GM03348 (cell line): ENCODE measurements at regions not wholly inside any gene's neighbourhood (a gene's known extent, or its start where the extent isn't known, plus 50 kb on each side); places are given as distances from the start of the nearest gene placed in this dataset.
"Not testable (repeated sequence)": the region's sequence is repeated elsewhere in the genome, so short reads cannot be mapped to it uniquely, and the experiment has no call there.

Source experiments
- DNase-seq: peaks from one replicate; pipeline ENCODE4 v3.0.0; 2012; ENCODE audit warnings: low spot score

DNA sequence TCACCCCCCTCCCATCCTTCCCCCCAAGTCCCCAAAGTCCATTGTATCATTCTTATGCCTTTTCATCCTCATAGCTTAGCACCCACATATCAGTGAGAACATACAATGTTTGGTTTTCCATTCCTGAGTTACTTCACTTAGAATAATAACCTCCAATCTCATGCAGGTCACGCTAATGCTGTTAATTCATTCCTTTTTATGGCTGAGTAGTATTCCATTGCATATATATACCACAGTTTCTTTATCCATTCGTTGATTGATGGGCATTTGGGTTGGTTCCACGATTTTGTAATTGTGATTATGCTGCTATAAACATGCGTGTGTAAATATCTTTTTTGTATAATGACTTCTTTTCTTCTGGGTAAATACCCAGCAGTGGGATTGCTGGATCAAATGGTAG, 621.9 kb upstream of the NRP1 start:
- not testable (repeated sequence) for DNase-seq

DNA sequence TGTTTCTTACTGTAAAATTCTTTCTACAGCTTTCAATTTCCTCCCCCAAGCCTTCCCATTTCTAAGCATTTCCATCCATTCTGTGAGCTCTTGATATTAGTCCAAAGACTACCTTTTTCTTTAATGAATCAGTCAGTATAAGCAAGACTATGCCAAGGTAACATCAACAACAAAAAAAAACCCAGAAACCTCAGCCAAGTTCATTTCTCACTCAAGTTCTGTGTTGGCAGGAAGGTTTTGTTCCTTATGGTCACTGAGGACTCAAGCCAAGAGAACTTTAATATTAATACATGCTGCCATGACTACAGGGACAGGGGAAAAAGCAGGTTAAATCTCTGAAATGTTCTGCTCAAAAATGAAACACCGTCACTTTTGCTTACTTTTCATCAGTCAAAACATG, 621.2 kb upstream of the NRP1 start:
- DNase-seq: no peak

DNA sequence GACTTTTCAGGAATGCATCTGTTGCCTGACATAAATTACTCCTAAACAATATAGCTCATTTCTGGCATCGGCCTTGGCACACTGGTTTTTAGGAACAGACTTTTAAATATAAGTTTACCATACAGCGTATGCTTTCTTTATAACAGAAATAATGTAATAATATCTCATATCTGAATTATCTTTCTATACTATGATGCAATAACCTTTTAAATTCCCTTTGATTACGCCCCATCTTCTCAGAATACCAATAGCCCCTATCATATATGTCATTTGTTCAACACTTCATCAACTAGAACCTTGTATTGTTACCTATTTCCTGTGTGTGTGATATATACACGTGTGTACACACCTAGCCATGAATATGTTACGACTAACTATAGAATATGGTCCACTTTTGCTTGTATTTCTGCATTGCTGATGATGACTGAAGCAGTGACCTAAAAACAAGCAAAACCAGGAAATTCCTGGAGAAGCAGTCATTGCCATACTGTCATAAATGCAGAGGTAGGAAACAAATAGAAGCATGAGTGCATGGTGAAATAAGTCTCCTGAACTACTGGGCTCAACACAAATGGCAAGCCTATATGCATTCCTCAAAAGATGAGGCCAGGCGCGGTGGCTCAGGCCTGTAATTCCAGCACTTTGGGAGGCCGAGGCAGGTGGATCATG, 618.4 kb upstream of the NRP1 start:
- DNase-seq: peak; percentile 17

DNA sequence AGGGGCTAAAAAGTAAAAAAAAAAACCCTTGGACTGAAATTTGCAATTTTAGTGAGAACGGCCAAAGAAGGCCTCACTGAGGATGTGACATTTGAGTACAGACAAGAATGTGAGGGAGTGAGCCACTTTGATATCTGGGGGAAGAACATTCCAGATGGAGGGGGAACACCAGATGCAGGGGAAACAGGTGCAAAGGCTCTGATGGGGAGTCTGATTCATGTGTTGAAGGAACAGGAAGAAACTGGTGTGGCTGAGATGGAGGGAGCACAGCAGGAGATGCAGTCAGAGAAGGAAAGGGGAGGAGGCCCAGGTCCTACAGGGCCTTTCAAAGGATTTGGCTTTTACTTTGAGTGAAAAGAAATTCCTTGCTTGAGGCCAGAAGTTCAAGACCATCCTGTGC, 615.7 kb upstream of the NRP1 start:
- DNase-seq: no peak

DNA sequence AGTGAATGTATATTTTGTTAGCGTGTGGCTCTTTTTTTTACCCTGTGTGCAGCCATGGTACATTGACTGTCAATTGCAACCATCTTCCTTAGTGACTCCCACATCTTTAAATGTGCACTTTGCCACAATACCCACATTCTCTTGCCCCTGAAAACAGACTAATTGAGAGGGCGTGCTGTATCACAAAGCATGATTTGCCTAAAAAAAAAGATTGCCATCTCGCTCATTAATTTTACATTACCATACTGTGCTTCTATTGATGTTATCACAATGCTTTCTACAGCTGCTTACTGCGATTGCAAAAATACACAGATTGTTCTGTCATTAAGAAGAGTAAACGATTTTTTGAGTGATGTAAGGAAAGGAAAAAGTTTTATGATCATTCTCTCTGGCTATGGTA, 613.1 kb upstream of the NRP1 start:
- no peak for DNase-seq

DNA sequence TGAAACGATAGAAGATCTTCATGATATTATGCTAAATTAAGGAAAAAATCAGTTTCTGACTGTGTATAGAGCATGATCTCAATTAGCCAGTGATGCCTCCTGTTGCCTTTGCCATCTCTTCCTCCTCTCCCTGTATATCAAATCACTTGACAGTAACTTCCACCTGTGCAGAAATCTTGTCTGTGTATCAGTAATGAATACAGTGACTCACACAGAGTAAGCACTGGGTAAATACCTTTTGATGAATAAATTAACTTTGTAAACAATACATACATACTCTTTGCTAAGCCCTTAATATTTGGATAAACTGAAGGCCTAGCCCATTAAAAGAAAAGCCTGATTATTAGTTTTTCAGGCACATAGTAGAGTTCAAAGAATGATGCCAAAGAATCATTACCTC, 610.6 kb upstream of the NRP1 start:
- DNase-seq: no peak

GRCh38 chr10:33942508-33942907, 608.0 kb upstream of the NRP1 start:
- no peak for DNase-seq

- DNase-seq: no peak
Measured at GRCh38 chr10:33939892-33940291, 605.4 kb upstream of the NRP1 start.

- DNase-seq: no peak
Measured at GRCh38 chr10:33939410-33939809, 604.9 kb upstream of the NRP1 start.

GRCh38 chr10:33938001-33938400, 603.5 kb upstream of the NRP1 start:
- no peak for DNase-seq

GRCh38 chr10:33937036-33937730, 602.7 kb upstream of the NRP1 start:
- no peak for DNase-seq

DNA sequence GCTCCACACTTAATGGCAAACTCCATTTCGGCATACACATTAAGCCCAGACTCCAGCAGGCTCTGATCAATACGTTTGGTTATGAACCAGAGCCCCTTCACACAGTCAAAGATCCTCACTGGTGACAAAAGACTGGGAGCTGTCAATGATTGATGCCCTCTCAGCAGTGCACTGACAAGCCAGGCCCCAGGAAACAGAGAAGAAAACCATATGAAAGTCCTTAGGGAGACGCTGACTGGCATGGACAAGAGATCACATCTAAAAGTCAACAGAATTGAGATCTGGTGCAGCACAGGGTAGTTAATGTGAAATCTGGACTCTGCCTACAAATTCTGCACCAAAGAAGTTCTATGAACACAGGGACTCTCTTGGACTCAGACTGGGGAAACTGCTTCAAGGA, 600.9 kb upstream of the NRP1 start:
- no peak for DNase-seq

- DNase-seq: no peak
Measured at GRCh38 chr10:33930079-33930478, 595.6 kb upstream of the NRP1 start.

DNA sequence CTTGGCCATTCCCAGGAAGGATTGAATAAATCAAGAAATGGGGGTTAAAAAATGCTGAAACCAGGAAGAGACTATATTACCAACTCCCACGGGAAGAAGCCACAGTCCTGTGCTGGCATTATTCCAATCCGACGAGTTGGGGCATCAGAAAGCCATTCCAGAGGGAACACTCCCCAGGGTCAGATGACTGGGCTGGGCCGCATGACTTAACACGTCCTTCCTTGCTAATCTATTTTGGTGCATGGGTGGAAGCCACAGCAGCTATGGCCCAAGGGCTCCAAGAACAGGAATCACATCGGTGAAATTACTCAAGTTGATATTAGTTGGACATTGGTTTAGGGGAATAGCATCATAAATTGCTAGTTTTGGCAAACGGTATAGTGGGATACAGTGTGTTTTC, 592.9 kb upstream of the NRP1 start:
- no peak for DNase-seq

DNA sequence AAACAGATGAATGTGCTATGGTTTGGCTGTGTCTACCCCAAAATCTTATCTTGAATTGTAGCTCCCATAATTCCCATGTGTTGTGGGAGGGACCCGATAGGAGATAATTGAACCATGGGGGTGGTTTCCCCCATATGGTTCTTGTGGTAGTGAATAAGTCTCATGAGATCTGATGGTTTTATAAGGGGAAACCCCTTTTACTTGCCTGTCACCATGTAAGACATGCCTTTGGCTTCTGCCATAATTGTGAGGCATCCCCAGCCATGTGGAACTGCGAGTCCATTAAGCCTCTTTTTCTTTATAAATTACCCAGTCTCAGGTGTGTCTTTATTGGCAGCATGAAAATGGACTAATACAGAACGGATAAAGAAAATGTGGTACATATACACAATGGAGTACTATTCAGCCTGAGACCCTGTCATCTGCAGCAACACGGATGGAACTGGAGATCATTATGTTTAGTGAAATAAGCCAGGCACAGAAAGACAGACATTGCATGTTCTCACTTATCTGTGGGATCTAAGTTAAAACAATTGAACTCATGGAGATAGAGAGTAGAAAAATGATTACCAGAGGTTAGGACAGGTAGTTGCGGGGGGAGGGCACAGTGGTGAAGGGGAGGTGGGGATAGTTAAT, 587.6 kb upstream of the NRP1 start:
- DNase-seq: no peak

DNA sequence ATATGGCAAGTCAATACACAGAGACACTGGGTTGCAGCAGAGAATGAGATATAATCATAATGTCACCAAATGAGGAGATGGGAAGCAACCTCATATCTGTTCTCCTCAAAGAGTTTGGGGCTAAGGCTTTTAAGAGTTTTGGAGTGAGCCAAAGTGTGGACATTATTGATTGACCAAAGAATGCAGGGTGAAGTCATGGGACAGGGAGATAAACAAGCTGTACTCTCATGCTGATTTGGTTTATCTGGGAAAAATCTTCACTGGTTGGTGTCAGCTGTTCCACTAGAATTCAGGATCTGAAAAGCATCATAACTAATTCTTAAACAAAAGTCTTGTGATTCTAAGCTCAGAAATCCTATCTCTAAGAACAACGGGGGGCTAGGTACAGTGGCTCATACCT, 585.9 kb upstream of the NRP1 start:
- DNase-seq: no peak

- DNase-seq: no peak
Measured at GRCh38 chr10:33919244-33919643, 584.8 kb upstream of the NRP1 start.

DNA sequence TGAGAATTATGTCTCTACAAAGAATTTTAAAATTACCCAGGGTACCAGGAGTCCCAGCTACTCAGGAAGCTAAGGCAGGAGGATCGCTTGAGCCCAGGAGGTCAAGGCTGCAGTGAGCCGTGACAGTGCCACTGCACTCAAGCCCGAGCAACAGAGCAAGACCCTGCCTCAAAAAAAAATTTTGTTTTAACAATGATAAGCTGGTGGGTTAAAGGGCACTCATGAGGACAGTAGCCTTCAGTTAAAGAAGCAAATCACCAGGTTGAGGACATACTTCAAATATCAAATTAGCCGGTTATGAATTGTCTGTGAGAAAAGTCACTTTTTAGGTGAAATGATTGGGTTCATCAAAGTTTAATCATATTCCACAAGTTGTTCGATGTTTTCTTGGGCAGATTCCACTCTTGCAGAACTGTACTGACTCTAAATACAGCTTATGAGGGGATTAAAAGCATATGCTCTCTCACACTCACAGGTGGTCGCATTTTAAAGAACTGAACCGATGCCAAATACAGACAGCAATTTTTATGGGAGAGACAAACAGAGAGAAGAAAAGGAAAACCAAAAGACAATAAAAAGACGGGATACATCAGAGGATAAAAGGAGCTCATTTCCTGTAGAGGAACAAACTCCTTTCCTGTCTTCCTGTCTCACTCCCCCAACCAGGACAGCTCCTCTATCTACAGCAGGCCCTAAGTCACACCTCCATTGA, 582.8 kb upstream of the NRP1 start:
- no peak for DNase-seq

DNA sequence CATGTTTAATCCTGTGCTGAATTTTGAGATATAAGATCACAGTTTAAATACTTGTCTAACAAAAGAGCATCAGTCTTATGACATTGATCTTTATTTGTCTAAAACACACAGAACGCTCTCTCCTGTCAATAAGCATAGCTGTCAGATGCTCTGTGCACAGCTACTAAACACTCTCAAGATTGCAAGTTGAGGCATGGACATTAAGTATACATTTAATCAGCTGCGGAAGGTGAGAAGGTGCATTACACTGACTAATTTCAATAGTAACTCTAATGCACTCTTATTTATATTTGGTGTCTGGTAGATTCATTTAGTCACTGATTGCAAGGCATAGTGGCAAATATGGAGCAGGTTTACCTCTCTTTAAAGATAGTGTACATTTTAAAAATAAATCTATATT, 580.3 kb upstream of the NRP1 start:
- no peak for DNase-seq

- DNase-seq: no peak
Measured at GRCh38 chr10:33913194-33913593, 578.7 kb upstream of the NRP1 start.

- not testable (repeated sequence) for DNase-seq
Measured at GRCh38 chr10:33909476-33909875, 575.0 kb upstream of the NRP1 start.

DNA sequence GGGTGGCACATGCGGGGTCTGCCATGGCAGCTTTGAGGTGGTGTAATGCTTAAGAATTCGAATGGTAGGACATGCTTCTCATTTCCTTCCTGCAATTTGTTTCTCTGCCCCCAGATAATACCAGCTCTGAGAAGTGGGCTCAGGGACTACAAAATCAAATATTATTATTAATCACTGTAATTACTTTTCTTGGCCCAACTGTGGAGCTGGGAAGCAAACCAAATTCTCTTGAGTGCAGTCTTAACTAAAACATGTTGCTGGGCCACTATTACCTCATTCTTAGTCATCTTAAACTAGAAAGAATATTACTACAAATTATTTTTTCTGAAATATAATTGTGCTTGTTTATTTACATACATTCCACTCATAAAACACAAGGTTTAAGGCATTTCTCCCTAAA, 566.7 kb upstream of the NRP1 start:
- DNase-seq: peak; percentile 51

GRCh38 chr10:33900596-33900995, 566.1 kb upstream of the NRP1 start:
- DNase-seq: no peak
